Sciatic nerve (tissue), 2 donors: ENCODE measurements at regions not wholly inside any gene's neighbourhood (a gene's known extent, or its start where the extent isn't known, plus 50 kb on each side); places are given as distances from the start of the nearest gene placed in this dataset.
"Not testable (repeated sequence)": the region's sequence is repeated elsewhere in the genome, so short reads cannot be mapped to it uniquely, and the experiment has no call there.

Source experiments
- ATAC-seq: fragments of 200-7000 bp; cut with Tn5 transposase; one replicate; pipeline ENCODE4 v1.9.1; 2020; ENCODE audit warnings: mild to moderate bottlenecking, moderate library complexity
- DNase-seq: peaks from one replicate; pipeline ENCODE4 v3.0.0-alpha.2; 2020; ENCODE audit warnings: low spot score
- intact Hi-C: fragments of 100-400 bp; cut with DNase I; formaldehyde crosslinking; loops from one replicate; pipeline ENCODE4 v1.14.2; 2022
- donor health status: DM: no; HTN: no; CAD: no.
- donor health status: DM: no; HTN: no; CAD: no.

GRCh38 chr18:35857581-35857980 is 114.9 kb upstream of the RMP24 start:
- intact Hi-C loops, DNase-seq, ATAC-seq: not testable (repeated sequence)

- no peak for DNase-seq
- intact Hi-C loops = no loop called here
- ATAC-seq = no peak
Measured at GRCh38 chr18:35861367-35862118, 110.9 kb upstream of the RMP24 start.

- intact Hi-C loops = no loop called here
- DNase-seq = no peak
- no peak for ATAC-seq
Measured at GRCh38 chr18:35862119-35862640, 110.3 kb upstream of the RMP24 start.

GRCh38 chr18:35864916-35865315 is 107.6 kb upstream of the RMP24 start:
- intact Hi-C loops = no loop called here
- ATAC-seq (no peak), DNase-seq (no peak)

- ATAC-seq = no peak
- intact Hi-C loops = no loop called here
- no peak for DNase-seq
Measured at GRCh38 chr18:35868915-35869314, 103.6 kb upstream of the RMP24 start.

GRCh38 chr18:35871337-35871736 is 101.1 kb upstream of the RMP24 start:
- ATAC-seq (no peak), DNase-seq (no peak)
- intact Hi-C loops = no loop called here

- no peak for ATAC-seq
Measured at GRCh38 chr18:35875566-35875965, 96.9 kb upstream of the RMP24 start.

GRCh38 chr18:35876243-35876642 is 96.2 kb upstream of the RMP24 start:
- DNase-seq (no peak), ATAC-seq (no peak)
- intact Hi-C loops = no loop called here

More at GRCh38 chr18:35875566-35875965, 96.9 kb upstream of the RMP24 start:
- intact Hi-C loops = no loop called here
- DNase-seq = no peak

- intact Hi-C loops = no loop called here
- DNase-seq (no peak), ATAC-seq (no peak)
Measured at GRCh38 chr18:35880788-35881455, 91.6 kb upstream of the RMP24 start.

GRCh38 chr18:35888329-35888728 is 84.2 kb upstream of the RMP24 start:
- no peak for ATAC-seq
- no peak for DNase-seq
- intact Hi-C loops = no loop called here

- DNase-seq = no peak
- no peak for ATAC-seq
- intact Hi-C loops = no loop called here
Measured at GRCh38 chr18:35889677-35890076, 82.8 kb upstream of the RMP24 start.

- ATAC-seq (no peak), DNase-seq (no peak)
- intact Hi-C loops = no loop called here
Measured at GRCh38 chr18:35890323-35890722, 82.2 kb upstream of the RMP24 start.

- DNase-seq = no peak
- intact Hi-C loops = no loop called here
- no peak for ATAC-seq
Measured at GRCh38 chr18:35892118-35892517, 80.4 kb upstream of the RMP24 start.

GRCh38 chr18:35897481-35897880 is 75.0 kb upstream of the RMP24 start:
- ATAC-seq, DNase-seq, intact Hi-C loops: not testable (repeated sequence)

GRCh38 chr18:35904389-35905037 is 68.0 kb upstream of the RMP24 start:
- DNase-seq (no peak), ATAC-seq (no peak)

GRCh38 chr18:35905436-35905835 is 67.0 kb upstream of the RMP24 start:
- ATAC-seq = no peak
- intact Hi-C loops = no loop called here

More at GRCh38 chr18:35904389-35905037, 68.0 kb upstream of the RMP24 start:
- intact Hi-C loops = no loop called here

GRCh38 chr18:35906291-35906690 is 66.2 kb upstream of the RMP24 start:
- ATAC-seq, DNase-seq, intact Hi-C loops: not testable (repeated sequence)

More at GRCh38 chr18:35905436-35905835, 67.0 kb upstream of the RMP24 start:
- DNase-seq = no peak

- intact Hi-C loops = no loop called here
- DNase-seq (no peak), ATAC-seq (no peak)
Measured at GRCh38 chr18:35910327-35910726, 62.2 kb upstream of the RMP24 start.

GRCh38 chr18:35912332-35912731 is 60.1 kb upstream of the RMP24 start:
- intact Hi-C loops = no loop called here
- no peak for ATAC-seq
- no peak for DNase-seq

- no peak for DNase-seq
- intact Hi-C loops = no loop called here
- ATAC-seq = no peak
Measured at GRCh38 chr18:35915056-35915455, 57.4 kb upstream of the RMP24 start.
